ENCODE measurements at regions not wholly inside any gene's neighbourhood (a gene's known extent, or its start where the extent isn't known, plus 50 kb on each side); places are given as distances from the start of the nearest gene placed in this dataset.
"Not testable (repeated sequence)": the region's sequence is repeated elsewhere in the genome, so short reads cannot be mapped to it uniquely, and the experiment has no call there.

GRCh38 chr2:14424478-14425390 is 207.8 kb upstream of the LRATD1 start:
- DNase-seq (ENCODE audit: low read depth in 2 of 2), result no peak

- no peak for DNase-seq (ENCODE audit: low read depth in 2 of 2)
Measured at GRCh38 chr2:14425869-14426268, 206.6 kb upstream of the LRATD1 start.

- no peak for DNase-seq (ENCODE audit: low read depth in 2 of 2)
Measured at GRCh38 chr2:14428056-14428455, 204.5 kb upstream of the LRATD1 start.

- no peak for DNase-seq (ENCODE audit: low read depth in 2 of 2)
Measured at GRCh38 chr2:14433946-14434495, 198.5 kb upstream of the LRATD1 start.

- no peak for DNase-seq (ENCODE audit: low read depth in 2 of 2)
Measured at GRCh38 chr2:14445670-14446069, 186.8 kb upstream of the LRATD1 start.

- no peak for DNase-seq (ENCODE audit: low read depth in 2 of 2)
Measured at GRCh38 chr2:14448340-14448739, 184.2 kb upstream of the LRATD1 start.

- no peak for DNase-seq (ENCODE audit: low read depth in 2 of 2)
Measured at GRCh38 chr2:14451312-14451711, 181.2 kb upstream of the LRATD1 start.

- no peak for DNase-seq (ENCODE audit: low read depth in 2 of 2)
Measured at GRCh38 chr2:14454202-14454601, 178.3 kb upstream of the LRATD1 start.

- DNase-seq (ENCODE audit: low read depth in 2 of 2), result no peak
Measured at GRCh38 chr2:14459786-14460325, 172.7 kb upstream of the LRATD1 start.

GRCh38 chr2:14475994-14476393 is 156.5 kb upstream of the LRATD1 start:
- no peak for DNase-seq (ENCODE audit: low read depth in 2 of 2)

GRCh38 chr2:14479486-14479885 is 153.0 kb upstream of the LRATD1 start:
- DNase-seq (ENCODE audit: low read depth in 2 of 2), result no peak

GRCh38 chr2:14480120-14480519 is 152.4 kb upstream of the LRATD1 start:
- no peak for DNase-seq (ENCODE audit: low read depth in 2 of 2)

GRCh38 chr2:14480906-14481305 is 151.6 kb upstream of the LRATD1 start:
- no peak for DNase-seq (ENCODE audit: low read depth in 2 of 2)

GRCh38 chr2:14492920-14493503 is 139.5 kb upstream of the LRATD1 start:
- DNase-seq (ENCODE audit: low read depth in 2 of 2), result no peak

GRCh38 chr2:14494759-14495158 is 137.8 kb upstream of the LRATD1 start:
- DNase-seq (ENCODE audit: low read depth in 2 of 2), result no peak

- no peak for DNase-seq (ENCODE audit: low read depth in 2 of 2)
Measured at GRCh38 chr2:14501061-14501460, 131.5 kb upstream of the LRATD1 start.

- not testable (repeated sequence) for DNase-seq (ENCODE audit: low read depth in 2 of 2)
Measured at GRCh38 chr2:14506955-14507354, 125.6 kb upstream of the LRATD1 start.

GRCh38 chr2:14511541-14511940 is 121.0 kb upstream of the LRATD1 start:
- DNase-seq (ENCODE audit: low read depth in 2 of 2), result no peak

- DNase-seq (ENCODE audit: low read depth in 2 of 2), result no peak
Measured at GRCh38 chr2:14513903-14514302, 118.6 kb upstream of the LRATD1 start.

- DNase-seq (ENCODE audit: low read depth in 2 of 2), result no peak
Measured at GRCh38 chr2:14516844-14517243, 115.7 kb upstream of the LRATD1 start.

- no peak for DNase-seq (ENCODE audit: low read depth in 2 of 2)
Measured at GRCh38 chr2:14517731-14518130, 114.8 kb upstream of the LRATD1 start.

GRCh38 chr2:14520385-14520945 is 112.1 kb upstream of the LRATD1 start:
- no peak for DNase-seq (ENCODE audit: low read depth in 2 of 2)

All from activated CD8-positive, alpha-beta memory T cell treated with anti-CD3 and anti-CD28 coated beads for 4 hours (primary cell).